Body of pancreas (tissue), 4 donors: ENCODE measurements at regions not wholly inside any gene's neighbourhood (a gene's known extent, or its start where the extent isn't known, plus 50 kb on each side); places are given as distances from the start of the nearest gene placed in this dataset.

Experiments
- POLR2A ChIP-seq, 3 donors: fragments of 450-650 bp; IDR thresholded peaks; one replicate each; pipeline ENCODE4 v1.6.1; 2016; ENCODE audit warnings: antibody characterized with exemption in 3 of 3, mild to moderate bottlenecking in 2 of 3
- TF ChIP-seq, protein P1 (sequence below), 7 experiments: fragments of 450-650 bp in 4 of 7; fragments of 200-600 bp in 3 of 7; sonication (generic) in 3 of 7; IDR thresholded peaks; one replicate each; pipeline ENCODE4 v1.5.1; 2016 to 2019; ENCODE audit warnings: antibody characterized with exemption in 7 of 7

DNA sequence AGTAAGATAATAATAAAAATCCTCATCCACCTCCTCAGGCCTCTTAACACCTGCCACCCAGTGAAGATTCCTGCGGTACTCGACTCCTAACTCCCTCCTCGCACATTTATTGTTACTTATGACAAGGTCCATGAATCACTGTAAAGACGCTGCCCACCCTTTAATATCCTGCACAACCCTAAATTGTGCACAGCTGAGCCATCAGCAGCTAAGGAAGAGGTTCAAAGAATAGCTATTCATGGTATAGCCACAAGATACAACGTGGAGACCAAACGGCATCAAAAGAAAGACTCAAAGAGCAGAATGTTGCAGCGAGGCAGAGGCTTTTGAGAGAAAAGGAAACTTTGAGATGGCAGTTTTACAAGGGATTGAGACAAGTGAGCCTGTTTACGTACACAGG is 266.3 kb downstream of the SATB2 start:
- TF ChIP-seq, protein P1, sequence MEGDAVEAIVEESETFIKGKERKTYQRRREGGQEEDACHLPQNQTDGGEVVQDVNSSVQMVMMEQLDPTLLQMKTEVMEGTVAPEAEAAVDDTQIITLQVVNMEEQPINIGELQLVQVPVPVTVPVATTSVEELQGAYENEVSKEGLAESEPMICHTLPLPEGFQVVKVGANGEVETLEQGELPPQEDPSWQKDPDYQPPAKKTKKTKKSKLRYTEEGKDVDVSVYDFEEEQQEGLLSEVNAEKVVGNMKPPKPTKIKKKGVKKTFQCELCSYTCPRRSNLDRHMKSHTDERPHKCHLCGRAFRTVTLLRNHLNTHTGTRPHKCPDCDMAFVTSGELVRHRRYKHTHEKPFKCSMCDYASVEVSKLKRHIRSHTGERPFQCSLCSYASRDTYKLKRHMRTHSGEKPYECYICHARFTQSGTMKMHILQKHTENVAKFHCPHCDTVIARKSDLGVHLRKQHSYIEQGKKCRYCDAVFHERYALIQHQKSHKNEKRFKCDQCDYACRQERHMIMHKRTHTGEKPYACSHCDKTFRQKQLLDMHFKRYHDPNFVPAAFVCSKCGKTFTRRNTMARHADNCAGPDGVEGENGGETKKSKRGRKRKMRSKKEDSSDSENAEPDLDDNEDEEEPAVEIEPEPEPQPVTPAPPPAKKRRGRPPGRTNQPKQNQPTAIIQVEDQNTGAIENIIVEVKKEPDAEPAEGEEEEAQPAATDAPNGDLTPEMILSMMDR (IDR thresholded peaks at IDR 0.05) = no peak
- no peak for TF ChIP-seq POLR2A (IDR thresholded peaks at IDR 0.05)
